KOPT-K1 (cell line): ENCODE measurements at regions not wholly inside any gene's neighbourhood (a gene's known extent, or its start where the extent isn't known, plus 50 kb on each side); places are given as distances from the start of the nearest gene placed in this dataset.
"Not testable (repeated sequence)": the region's sequence is repeated elsewhere in the genome, so short reads cannot be mapped to it uniquely, and the experiment has no call there.

Experiments
- H3K27ac ChIP-seq: fragments of 200-600 bp; sonication (generic); 2 replicates; pipeline ENCODE4 v1.5.1; 2016; ENCODE audit warnings: antibody characterized with exemption, mild to moderate bottlenecking, low read depth, low read length; ENCODE audit not compliant: poor library complexity, severe bottlenecking
- H3K36me3 ChIP-seq: fragments of 200-600 bp; sonication (generic); 2 replicates; pipeline ENCODE4 v1.5.1; 2017; ENCODE audit warnings: antibody characterized with exemption, mild to moderate bottlenecking, low read length, moderate library complexity; ENCODE audit not compliant: insufficient read depth
- H3K9me3 ChIP-seq: fragments of 200-600 bp; sonication (generic); 2 replicates; pipeline ENCODE4 v1.5.1; 2017; ENCODE audit warnings: antibody characterized with exemption, low read length, mild to moderate bottlenecking; ENCODE audit not compliant: insufficient read depth, poor library complexity, severe bottlenecking

GRCh38 chr13:18905096-18905495 lies 276.5 kb downstream of the TUBA3C start:
- H3K9me3 ChIP-seq, H3K36me3 ChIP-seq, H3K27ac ChIP-seq: not testable (repeated sequence)

GRCh38 chr13:18895411-18895810 lies 286.2 kb downstream of the TUBA3C start:
- H3K36me3 ChIP-seq, H3K27ac ChIP-seq, H3K9me3 ChIP-seq: not testable (repeated sequence)

- not testable (repeated sequence) for H3K27ac ChIP-seq, H3K9me3 ChIP-seq, H3K36me3 ChIP-seq
Observed at GRCh38 chr13:18891242-18891641, 290.4 kb downstream of the TUBA3C start.

- not testable (repeated sequence) for H3K36me3 ChIP-seq, H3K27ac ChIP-seq, H3K9me3 ChIP-seq
Observed at GRCh38 chr13:18874875-18875789, 306.5 kb downstream of the TUBA3C start.

DNA sequence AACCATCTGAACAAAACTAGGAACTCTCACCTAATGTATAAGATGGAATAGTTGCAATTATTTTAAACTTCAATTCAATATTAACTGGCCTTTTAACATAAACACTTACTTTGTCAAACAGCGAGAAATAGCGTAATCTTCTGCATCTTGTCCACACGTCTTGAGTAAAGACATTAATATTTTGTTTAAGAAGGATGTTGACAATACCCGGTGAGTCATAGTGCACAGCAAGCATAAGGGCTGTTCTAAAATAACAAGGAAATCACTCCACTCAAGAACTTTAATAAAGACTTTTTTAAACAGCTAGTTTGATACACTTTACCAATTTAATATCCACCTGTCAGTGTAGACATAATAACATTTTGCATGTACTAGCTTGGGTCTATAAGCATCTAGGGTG lies 311.1 kb downstream of the TUBA3C start:
- H3K9me3 ChIP-seq, H3K36me3 ChIP-seq, H3K27ac ChIP-seq: not testable (repeated sequence)

DNA sequence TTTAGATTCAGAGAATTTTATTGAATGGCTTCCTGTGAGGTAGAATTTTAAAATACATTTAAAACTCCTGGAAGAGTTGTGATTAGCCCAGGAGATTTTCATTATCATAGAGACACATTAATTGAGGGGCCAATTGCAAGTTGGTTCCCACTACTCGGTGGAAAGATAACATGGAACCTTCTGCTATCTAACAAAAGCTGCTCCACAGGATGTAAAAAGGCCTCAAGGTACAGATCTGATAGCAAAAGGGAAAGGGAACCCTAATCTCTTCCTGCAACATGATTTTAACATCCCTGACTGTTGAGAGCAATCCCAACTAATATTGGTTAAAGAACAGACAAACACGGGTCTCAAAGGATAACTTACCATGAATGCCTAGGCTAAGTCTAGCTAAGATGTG lies 312.3 kb downstream of the TUBA3C start:
- not testable (repeated sequence) for H3K36me3 ChIP-seq, H3K9me3 ChIP-seq, H3K27ac ChIP-seq

GRCh38 chr13:18837986-18838629 lies 343.5 kb downstream of the TUBA3C start:
- H3K27ac ChIP-seq, H3K9me3 ChIP-seq: not testable (repeated sequence)

GRCh38 chr13:18837179-18837745 lies 344.4 kb downstream of the TUBA3C start:
- H3K27ac ChIP-seq, H3K36me3 ChIP-seq, H3K9me3 ChIP-seq: not testable (repeated sequence)

More at GRCh38 chr13:18837986-18838629, 343.5 kb downstream of the TUBA3C start:
- H3K36me3 ChIP-seq, result not testable (repeated sequence)

DNA sequence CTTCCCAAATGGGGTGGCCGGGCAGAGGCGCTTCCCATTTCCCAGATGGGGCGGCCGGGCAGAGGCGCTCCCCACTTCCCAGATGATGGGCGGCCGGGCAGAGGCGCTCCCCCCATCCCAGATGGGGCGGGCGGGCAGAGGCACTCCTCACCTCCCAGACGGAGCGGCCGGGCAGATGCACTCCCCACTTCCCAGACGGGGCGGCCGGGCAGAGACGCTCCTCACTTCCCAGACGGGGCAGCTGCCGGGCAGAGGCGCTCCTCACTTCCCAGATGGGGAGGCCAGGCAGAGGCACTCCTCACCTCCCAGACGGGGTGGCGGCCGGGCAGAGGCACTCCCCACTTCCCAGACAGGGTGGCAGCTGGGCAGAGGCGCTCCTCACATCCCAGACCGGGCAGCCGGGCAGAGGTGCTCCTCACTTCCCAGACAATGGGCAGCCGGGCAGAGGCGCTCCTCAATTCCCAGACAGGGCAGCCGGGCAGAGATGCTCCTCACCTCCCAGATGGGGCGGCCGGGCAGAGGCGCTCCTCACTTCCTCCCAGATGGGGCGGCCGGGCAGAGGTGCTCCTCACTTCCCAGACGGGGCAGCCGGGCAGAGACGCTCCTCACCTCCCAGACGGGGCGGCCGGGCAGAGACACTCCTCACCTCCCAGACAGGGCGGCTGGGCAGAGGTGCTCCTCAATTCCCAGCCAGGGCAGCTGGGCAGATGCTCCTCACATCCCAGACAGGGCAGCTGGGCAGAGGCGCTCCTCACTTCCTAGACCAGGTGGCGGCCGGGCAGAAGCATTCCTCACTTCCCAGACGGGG lies 345.0 kb downstream of the TUBA3C start:
- H3K36me3 ChIP-seq, H3K9me3 ChIP-seq, H3K27ac ChIP-seq: not testable (repeated sequence)

GRCh38 chr13:18835754-18836153 lies 345.9 kb downstream of the TUBA3C start:
- not testable (repeated sequence) for H3K27ac ChIP-seq

DNA sequence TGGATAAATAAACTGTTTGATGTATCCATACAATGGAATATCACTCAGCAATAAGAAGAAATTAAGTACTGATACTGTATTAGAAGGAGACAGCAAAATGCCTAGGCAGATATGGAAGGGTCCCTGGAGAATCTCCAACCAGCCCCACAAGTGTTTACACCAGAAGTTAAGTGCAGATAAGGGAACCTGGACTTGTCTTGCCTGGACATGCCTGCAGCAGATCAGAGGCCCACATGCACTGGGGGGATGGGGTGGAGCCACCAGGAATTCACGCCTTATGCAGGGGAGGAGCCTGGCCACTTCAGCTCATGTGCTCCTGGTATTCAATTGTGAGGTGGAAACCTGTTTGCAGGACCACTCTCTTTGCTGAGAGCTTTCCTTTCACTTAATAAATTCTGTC lies 356.9 kb downstream of the TUBA3C start:
- not testable (repeated sequence) for H3K36me3 ChIP-seq, H3K9me3 ChIP-seq, H3K27ac ChIP-seq

More at GRCh38 chr13:18835754-18836153, 345.9 kb downstream of the TUBA3C start:
- not testable (repeated sequence) for H3K36me3 ChIP-seq, H3K9me3 ChIP-seq

DNA sequence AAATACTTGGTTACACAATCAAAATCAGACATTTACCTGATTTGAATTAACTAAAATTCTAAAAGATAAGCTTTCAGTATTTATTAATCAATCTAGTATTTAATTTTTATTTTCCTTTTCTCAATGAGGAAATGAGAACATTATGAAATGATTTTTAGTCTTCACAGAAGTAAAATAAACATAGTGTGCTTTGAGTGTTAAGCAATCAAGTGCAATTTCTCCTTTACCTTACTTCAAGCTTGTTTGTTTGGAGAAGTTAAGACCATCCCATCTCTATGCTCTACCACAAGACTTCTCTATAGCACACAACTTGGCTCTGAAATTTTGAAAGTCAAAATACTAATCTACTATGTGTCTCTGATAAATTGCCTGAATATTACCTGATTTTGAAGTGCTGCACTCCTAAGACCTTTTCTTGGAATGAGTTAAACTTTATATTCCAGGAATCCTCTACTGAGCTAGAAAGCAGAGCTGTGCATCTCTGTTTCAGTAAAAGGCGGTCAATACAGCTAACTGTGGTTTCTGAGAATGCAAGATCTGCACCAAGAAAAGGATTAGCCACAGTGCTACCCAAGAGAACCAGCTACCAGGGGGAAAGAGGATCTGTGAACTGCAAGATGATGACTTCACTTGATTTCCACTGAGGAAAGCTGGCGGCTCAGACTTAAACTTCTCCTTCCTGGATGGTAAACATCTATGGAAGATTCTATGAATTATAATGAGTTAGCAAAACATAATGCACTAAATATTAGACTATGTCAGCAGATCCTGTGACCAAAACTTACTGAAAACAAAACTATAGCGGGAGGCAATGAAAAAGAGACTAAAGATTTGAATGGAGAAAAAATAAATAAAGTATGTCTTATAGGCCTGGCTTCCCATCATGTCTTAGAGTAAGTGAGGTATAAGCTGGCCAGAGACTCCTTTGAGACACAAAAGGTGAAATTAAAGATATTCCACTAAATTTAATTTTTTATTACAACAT lies 358.7 kb downstream of the TUBA3C start:
- not testable (repeated sequence) for H3K27ac ChIP-seq, H3K9me3 ChIP-seq, H3K36me3 ChIP-seq

GRCh38 chr13:18773988-18774387 lies 407.6 kb downstream of the TUBA3C start:
- not testable (repeated sequence) for H3K9me3 ChIP-seq, H3K36me3 ChIP-seq, H3K27ac ChIP-seq

DNA sequence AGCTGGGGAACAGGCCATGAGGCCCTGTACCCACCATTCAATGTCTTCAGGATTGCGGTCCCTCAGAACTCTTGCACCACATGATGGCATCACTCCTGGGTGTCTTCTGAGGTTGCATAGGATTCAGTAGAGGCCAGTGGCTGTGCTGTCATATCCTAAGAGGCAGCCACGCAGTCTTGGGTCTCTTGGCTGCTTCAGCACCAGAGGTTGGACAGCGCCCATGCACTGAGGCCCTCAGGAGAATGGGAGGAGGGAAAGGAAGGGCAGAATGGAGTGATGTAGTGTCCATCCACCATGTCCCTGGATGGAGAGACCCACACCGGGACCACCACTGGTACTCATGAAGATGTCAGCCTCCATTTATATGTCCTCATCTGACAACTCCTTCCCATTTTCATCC lies 439.9 kb downstream of the TUBA3C start:
- not testable (repeated sequence) for H3K9me3 ChIP-seq, H3K27ac ChIP-seq

More for the DNA sequence above, 439.9 kb downstream of the TUBA3C start:
- H3K36me3 ChIP-seq, result not testable (repeated sequence)
